OCI-M1 (cell line): ENCODE measurements at regions not wholly inside any gene's neighbourhood (a gene's known extent, or its start where the extent isn't known, plus 50 kb on each side); places are given as distances from the start of the nearest gene placed in this dataset.
A peak's percentile ranks its signal among the peaks of the same experiment; 100 is the strongest.

Experiments
- DNase-seq: peaks from one replicate; lab custom pipeline; 2025; lab: John Stamatoyannopoulos, UW

GRCh38 chr4:125948021-125948420 is 633.3 kb downstream of the FAT4 start:
- no peak for DNase-seq

DNA sequence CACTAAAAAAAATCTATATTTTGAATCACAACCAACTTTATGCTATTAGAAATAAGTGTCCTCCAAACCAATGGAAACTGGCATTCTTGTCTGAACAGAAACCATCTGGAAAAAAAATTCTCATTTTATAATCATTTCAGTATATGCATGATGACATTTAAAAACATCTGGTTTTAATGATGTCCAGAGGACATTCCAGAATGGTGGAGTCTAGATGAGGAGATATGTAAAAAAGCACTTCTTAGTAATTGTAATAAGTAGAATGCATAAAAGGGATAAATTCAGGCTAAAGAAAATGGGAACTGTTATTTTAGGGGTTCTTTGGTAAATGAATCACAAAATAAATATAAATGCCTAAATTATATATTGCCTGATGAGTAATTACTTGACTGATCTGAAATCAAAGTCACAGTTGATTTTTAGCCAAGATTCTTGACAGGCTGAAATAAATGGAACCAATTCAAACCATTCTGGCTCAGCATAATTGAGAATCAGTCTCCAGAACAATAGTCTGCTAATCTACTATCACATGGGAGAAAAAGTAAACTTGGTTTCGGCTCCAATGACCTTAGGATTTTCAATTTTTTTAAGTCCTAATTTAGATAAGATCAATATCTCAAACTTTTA is 636.6 kb downstream of the FAT4 start:
- DNase-seq = no peak

DNA sequence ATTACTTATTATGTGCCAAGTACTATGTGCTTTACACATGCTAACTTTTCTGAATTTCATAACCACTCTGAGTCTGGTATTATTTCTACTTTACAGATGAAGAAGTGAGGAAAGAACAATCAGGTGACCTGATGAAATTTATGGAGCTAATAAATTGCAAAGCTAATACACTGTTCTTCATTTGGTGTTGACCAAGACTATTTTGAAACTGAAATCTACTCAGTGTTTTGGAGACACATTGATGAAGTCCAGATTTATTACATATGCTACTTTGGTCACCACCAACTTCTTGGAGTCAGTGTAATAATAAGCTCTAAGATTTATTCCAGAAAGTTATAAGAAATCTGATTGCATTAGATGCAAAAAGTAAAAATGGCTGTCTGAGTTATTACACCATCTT is 637.9 kb downstream of the FAT4 start:
- DNase-seq = no peak

- no peak for DNase-seq
Observed at GRCh38 chr4:125956276-125956675, 641.5 kb downstream of the FAT4 start.

DNA sequence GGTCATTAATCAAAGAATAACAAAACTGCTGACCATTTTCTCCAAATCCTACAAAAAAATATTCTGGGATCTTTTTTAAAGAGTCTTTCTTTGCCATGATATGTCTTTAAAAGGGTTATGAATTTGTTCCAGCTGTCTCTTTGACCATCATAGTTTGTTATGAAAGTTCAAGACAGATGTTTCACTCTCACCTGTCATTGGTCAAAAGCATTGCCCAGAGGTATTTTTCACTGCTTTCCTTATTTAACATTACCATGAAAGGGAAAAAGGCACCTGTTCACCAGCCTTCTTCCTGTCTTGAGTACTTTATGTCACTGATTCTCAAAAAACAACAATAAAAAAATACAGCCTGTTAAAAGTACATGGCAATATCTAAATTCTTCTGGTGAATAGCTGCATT is 643.8 kb downstream of the FAT4 start:
- no peak for DNase-seq

- DNase-seq = no peak
Observed at GRCh38 chr4:125961626-125962025, 646.9 kb downstream of the FAT4 start.

DNA sequence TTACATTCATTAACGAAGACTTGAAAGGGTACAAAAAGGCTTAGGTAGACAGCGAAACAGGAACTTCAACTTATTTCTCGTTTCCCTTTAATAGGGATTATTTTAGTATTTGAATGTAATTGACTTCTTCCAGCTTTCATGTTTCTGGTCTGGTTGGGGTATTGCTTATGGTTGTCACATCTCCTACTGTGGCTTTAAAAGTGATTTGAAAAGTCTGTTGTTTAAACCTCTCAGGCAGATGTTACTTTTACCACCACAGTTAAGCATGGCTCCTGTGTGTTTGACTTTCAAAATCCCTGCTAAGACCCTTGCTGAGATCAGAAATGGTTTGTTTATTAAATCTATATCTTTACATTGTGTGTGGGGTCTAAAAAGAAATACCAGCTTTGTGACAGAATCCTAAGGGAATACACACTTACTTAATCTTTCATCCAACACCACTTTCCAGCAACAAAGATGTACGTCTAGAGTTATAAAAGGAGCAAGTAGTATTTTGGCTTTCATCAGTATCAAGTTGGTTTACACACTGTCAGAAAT is 661.2 kb downstream of the FAT4 start:
- no peak for DNase-seq

DNA sequence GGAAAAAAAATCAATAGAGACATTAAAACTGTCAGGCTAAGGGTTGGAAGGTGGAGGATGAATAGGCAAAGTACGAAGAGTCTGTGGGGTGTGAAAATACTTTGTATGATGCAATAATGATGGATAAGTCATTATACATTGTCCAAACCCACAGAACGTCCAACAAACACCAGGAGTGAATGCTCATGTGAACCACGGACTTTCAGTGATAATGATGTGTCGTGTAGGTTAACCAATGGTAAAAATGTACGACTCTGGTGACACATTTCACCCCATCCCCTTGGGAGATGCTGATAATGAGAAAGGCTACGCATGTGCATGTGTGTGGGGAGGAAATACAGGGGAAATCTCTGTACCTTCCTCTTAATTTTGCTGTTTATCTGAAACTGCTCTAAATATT is 665.2 kb downstream of the FAT4 start:
- DNase-seq = no peak

GRCh38 chr4:125983168-125983567 is 668.4 kb downstream of the FAT4 start:
- no peak for DNase-seq

DNA sequence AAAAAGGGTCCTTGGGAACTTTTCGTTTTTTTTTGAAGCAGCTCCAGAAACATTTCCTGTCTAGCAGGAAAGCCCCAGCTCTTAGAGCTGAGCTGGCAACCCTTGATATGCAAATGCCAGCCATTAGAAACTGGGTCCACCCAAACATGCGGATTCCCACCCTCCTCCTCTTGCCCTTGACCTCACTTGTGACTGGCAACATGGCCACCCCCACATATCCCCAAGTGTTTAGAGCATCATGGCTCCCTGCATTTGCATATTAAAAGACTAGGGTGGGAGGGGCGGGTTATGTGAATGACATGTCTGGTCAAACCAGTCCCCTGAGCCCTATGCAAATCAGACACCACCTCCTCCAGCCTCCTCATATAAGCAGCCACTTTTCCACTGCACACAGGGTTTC is 671.1 kb downstream of the FAT4 start:
- peak; percentile 90 for DNase-seq

- DNase-seq = no peak
Observed at GRCh38 chr4:125986307-125986706, 671.6 kb downstream of the FAT4 start.

DNA sequence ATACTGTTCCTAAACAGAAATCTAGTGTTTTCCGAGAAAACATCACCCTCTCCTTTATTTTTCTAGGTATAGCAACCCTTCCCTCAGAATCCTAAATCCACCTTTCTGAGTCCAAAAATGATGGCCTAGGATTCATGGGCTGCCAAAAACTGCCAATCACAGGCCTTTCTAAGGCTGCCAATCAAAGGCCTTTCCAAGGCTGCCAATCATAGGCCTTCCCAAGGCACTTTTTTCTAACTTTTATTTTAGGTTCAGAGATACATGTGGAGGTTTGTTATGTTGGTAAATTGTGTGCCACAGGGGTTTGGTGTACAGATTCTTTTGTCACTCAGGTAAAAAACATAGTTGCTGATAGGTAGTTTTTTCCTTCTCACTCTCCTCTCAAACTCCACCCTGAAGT is 673.7 kb downstream of the FAT4 start:
- DNase-seq = no peak

DNA sequence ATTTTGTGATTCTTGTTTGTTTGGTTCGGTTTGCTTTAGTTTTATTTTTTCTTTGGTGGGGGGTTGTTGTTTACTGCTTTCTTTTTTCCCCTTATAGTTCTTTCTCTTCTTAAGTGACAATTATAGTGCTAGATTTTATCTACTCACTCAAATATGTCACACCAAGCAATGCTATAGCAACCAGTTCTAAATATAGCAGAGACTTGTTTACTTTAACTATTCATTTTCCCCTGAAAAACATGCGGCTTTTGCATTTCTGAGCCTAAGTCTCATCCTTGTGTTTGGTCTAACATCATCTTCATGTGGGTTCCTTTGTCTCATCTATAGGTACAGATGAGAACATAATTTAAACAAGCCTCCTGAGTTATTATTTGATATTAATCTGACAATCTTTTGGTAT is 676.6 kb downstream of the FAT4 start:
- DNase-seq = no peak

DNA sequence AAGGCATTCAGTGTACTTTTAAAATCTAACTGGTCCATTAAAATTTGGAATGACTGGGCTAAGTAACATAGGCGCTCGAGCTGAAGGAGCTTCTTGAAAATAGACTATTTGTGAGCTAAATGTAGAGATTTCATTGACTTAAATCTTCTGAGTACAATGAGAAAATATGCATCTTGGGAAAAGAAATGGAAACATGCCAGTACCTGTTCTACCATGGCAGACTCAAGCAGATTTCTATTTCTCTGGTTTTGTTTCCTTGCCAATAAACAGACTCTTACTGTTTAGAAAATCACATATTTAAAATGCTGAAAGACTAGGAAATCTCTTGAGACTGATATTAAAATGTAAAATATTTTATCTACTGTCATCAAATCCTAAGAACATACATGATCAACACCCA is 678.1 kb downstream of the FAT4 start:
- DNase-seq = no peak

DNA sequence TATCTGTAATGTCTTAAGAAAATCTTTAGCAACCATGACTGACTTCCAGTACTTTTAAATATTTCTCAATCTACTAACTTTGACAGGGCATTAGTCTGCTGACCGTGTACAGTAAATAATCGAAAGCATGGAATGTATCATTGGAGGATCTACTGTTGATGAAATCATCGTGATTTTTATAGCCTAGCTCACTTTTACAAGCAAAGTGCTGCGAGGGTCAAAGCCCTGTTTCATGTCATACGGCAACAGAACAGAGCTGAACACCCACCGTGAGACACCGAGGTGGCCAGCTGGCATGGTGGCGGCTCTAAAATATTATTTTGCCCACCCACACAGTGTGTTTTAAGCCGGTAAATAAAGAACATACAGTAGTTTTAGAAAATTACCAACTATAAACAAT is 679.3 kb downstream of the FAT4 start:
- no peak for DNase-seq

GRCh38 chr4:125994430-125994829 is 679.7 kb downstream of the FAT4 start:
- DNase-seq = no peak

DNA sequence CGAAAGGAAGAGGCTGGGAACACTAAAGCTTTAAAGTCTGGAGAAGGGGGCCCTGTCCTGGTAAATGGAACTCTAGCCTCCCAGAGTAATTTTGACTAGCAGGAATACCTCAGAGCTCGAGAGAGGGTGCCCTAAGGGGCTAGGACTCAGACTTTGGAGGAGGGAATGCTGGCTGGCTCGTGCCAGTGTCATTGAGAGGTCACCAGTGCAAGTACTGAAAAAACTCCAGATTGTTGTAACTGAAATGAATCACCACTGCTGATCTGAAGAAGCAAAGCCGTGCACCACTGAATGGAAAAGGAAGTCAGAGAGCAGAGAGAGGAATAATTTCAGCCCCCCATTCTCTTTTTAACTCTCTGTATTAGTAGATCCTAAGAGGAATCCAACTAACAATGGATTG is 690.2 kb downstream of the FAT4 start:
- DNase-seq = no peak

- no peak for DNase-seq
Observed at GRCh38 chr4:126007142-126007541, 692.4 kb downstream of the FAT4 start.

- DNase-seq = no peak
Observed at GRCh38 chr4:126012691-126013290, 698.0 kb downstream of the FAT4 start.

DNA sequence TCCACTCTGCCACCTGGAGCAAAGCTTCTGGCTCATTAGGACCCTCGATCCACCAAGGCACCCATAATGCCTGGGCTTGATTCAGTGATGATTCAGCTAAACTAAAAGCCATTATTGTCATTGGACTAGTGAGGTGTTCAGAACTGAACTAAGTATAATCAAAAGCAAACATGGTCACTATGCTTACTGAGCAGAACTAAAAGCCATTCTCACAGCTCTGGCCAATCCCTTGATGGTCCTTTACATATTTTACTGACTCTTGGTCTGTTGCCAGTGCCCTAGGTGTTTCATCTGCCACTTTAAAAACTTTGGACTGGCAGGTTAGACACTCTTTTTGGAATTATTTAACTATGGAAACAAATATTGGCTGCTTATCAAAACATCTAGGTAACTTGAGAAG is 703.5 kb downstream of the FAT4 start:
- no peak for DNase-seq

- DNase-seq = no peak
Observed at GRCh38 chr4:126023896-126024295, 709.1 kb downstream of the FAT4 start.

DNA sequence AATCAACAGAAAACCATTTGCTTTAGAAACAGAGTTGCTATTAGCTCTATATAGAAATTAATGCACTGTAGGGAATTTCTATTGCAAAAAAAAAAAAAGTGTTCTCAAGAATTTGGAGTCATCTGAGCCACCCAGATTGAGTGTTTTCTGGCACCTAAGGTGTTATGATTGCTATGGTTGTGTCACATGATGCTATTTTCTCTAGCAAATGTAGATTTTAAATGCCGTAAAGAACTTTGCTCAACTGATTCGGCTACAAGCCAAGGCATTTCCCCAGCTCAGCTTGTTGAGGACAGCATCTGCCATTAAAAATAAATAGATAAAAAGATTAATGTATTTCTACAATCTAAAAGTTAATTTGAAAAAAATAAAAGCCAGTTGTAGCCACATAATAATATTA is 712.8 kb downstream of the FAT4 start:
- DNase-seq = no peak

- no peak for DNase-seq
Observed at GRCh38 chr4:126028876-126029275, 714.1 kb downstream of the FAT4 start.

DNA sequence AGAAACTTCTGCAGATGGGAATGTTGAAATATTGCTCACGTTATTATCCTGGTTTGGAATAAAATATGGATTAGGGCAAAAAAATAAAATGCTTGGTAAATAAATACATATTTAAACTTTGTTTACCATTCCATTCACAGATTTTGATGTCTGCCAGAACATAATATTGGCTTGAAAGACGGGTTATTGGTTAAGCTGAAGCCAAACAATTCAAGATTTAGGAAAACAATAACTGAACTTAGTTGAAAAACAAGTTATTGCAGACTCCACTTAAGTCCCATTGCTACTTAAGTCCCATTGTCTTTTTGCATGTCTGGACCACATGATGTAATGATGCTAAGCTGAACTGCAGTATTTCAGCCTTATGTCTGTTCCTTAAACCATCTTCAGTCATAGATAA is 722.5 kb downstream of the FAT4 start:
- no peak for DNase-seq
